Suprapubic skin (tissue), 4 donors: ENCODE measurements at regions not wholly inside any gene's neighbourhood (a gene's known extent, or its start where the extent isn't known, plus 50 kb on each side); places are given as distances from the start of the nearest gene placed in this dataset.
"Not testable (repeated sequence)": the region's sequence is repeated elsewhere in the genome, so short reads cannot be mapped to it uniquely, and the experiment has no call there.

Experiments used
- DNase-seq, 2 donors: peaks; one replicate each; pipeline ENCODE4 v3.0.0-alpha.2; 2019; ENCODE audit warnings: low spot score in 2 of 2
- H3K27ac ChIP-seq: fragments of 200-600 bp; sonication (generic); one replicate; pipeline ENCODE4 v1.5.1; 2019
- H3K27me3 ChIP-seq: fragments of 200-600 bp; sonication (generic); one replicate; pipeline ENCODE4 v1.5.1; 2019
- H3K36me3 ChIP-seq: fragments of 200-600 bp; sonication (generic); one replicate; pipeline ENCODE4 v1.5.1; 2019
- H3K4me1 ChIP-seq: fragments of 200-600 bp; sonication (generic); one replicate; pipeline ENCODE4 v1.5.1; 2019
- H3K4me3 ChIP-seq: fragments of 200-600 bp; sonication (generic); one replicate; pipeline ENCODE4 v1.5.1; 2019; ENCODE audit warnings: mild to moderate bottlenecking
- H3K9me3 ChIP-seq: fragments of 200-600 bp; sonication (generic); one replicate; pipeline ENCODE4 v1.5.1; 2019
- EP300 ChIP-seq: sonication (generic); formaldehyde crosslinking; IDR thresholded peaks from one replicate; pipeline ENCODE4 v1.6.1; 2017; ENCODE audit warnings: antibody characterized with exemption
- POLR2A ChIP-seq, 2 donors: fragments of 450-650 bp; IDR thresholded peaks; one replicate each; pipeline ENCODE4 v1.6.1; 2017; ENCODE audit warnings: antibody characterized with exemption in 2 of 2, mild to moderate bottlenecking in 2 of 2, moderate library complexity in 2 of 2
- POLR2AphosphoS5 ChIP-seq, 3 donors: sonication (generic); formaldehyde crosslinking; IDR thresholded peaks; one replicate each; pipeline ENCODE4 v1.6.1; 2017; ENCODE audit warnings: antibody characterized with exemption in 3 of 3
- WGBS: methylation state at CpG from one replicate; pipeline ENCODE4 v1.1.5; 2018; 5-methylcytosine and 5-hydroxymethylcytosine counted together
- TF ChIP-seq, protein P1 (sequence below), 2 donors: fragments of 200-600 bp in 1 of 2; fragments of 450-650 bp in 1 of 2; sonication (generic) in 1 of 2; IDR thresholded peaks; one replicate each; pipeline ENCODE4 v1.5.1; 2016 to 2019; ENCODE audit warnings: antibody characterized with exemption in 2 of 2, mild to moderate bottlenecking in 1 of 2, moderate library complexity in 1 of 2

GRCh38 chr6:68194846-68195478 lies 440.1 kb upstream of the ADGRB3 start:
- Histone ChIP-seq H3K27ac (no peak overlapping the region), H3K27me3 (no peaks in the 10 kb centered on the region), H3K4me3 (no peak overlapping the region), H3K9me3 (no peaks in the 10 kb centered on the region), H3K36me3 (no peaks in the 10 kb centered on the region), H3K4me1 (no peaks in the 10 kb centered on the region)
- TF ChIP-seq POLR2A (IDR thresholded peaks at IDR 0.05) (no peak), EP300 (no peak), POLR2AphosphoS5 (IDR thresholded peaks at IDR 0.05) (no peak)
- TF ChIP-seq, protein P1, sequence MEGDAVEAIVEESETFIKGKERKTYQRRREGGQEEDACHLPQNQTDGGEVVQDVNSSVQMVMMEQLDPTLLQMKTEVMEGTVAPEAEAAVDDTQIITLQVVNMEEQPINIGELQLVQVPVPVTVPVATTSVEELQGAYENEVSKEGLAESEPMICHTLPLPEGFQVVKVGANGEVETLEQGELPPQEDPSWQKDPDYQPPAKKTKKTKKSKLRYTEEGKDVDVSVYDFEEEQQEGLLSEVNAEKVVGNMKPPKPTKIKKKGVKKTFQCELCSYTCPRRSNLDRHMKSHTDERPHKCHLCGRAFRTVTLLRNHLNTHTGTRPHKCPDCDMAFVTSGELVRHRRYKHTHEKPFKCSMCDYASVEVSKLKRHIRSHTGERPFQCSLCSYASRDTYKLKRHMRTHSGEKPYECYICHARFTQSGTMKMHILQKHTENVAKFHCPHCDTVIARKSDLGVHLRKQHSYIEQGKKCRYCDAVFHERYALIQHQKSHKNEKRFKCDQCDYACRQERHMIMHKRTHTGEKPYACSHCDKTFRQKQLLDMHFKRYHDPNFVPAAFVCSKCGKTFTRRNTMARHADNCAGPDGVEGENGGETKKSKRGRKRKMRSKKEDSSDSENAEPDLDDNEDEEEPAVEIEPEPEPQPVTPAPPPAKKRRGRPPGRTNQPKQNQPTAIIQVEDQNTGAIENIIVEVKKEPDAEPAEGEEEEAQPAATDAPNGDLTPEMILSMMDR (IDR thresholded peaks at IDR 0.05) = no peak
- no peak for DNase-seq
- WGBS = 90% methylated on average over 6 of the region's 7 CpGs

DNA sequence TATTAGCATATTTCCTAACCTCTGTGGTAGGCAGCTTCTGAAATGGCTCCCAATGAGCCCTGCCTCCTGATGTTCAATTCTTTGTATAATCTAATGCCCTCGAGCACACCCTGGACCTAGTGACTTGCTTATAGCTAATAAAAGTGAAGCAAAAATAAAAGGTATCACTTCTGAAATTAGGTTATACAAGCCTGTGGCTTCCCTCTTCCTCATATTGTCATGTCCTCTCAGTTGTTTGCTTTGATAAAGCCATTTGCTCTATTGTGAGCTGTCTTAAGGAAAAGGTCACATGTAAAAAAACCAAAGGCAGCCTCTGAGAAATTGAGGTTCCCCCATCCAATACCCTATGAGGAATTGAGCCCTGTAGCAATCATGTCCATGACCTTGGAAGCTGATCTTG lies 442.1 kb upstream of the ADGRB3 start:
- no peak for DNase-seq
- Histone ChIP-seq H3K9me3 (no peaks in the 10 kb centered on the region), H3K27ac (no peak overlapping the region), H3K4me3 (no peak overlapping the region), H3K4me1 (no peaks in the 10 kb centered on the region), H3K27me3 (no peaks in the 10 kb centered on the region), H3K36me3 (no peaks in the 10 kb centered on the region)
- TF ChIP-seq EP300 (no peak), POLR2A (IDR thresholded peaks at IDR 0.05) (no peak), POLR2AphosphoS5 (IDR thresholded peaks at IDR 0.05) (no peak)
- TF ChIP-seq, protein P1 (IDR thresholded peaks at IDR 0.05) = no peak
- WGBS = 75% methylated on average over 1 of the region's 1 CpG

DNA sequence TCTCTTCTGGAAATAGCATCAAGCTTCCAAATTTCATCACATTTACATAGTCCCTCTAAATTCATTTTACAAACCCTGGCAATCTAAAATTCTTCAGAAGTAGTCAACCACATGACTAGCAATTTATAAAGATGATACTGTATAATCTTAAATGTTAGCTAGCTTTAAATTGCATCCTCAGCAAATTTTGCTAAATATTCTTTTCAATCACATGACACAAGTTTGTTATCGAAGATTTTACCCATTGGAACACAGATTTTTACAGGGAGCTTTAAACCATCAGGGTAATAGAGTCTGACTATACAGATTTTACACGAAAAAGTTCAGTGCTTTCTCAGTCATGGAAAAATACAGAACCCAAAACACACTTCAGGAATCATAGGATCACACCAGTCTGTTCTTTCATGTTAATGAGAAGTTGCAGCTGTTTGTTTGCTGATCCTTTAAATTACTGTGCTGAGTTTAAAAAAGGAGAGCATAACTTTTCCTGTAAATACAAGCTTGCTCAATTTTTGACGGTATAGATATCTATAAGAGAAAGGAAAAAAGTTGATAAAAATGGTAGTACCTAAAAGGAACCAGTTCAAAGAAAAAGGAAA lies 445.8 kb upstream of the ADGRB3 start:
- 70% methylated on average over 3 of the region's 3 CpGs for WGBS

DNA sequence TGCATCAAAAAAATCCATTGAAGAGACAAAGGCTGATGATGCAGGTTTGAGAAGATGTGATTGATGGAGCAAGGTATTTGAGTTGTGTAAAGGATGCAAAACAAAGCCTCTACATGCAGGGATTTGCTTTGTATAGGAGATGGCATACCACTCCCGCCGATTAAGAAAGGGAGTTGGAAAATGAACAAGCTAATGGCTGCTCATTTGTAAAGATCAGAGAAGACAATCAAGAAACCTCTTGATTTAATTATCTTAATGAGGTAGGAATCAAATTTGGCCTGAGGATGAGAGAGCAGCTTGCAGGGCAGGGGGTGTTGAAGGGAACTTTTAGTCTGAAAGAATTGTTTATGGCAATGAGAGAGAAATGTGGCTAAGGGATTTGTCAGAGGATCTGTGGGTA lies 448.2 kb upstream of the ADGRB3 start:
- WGBS = 85% methylated on average over 2 of the region's 2 CpGs
- TF ChIP-seq EP300 = no peak
- TF ChIP-seq, protein P1 (IDR thresholded peaks at IDR 0.05) = no peak
- no peak for TF ChIP-seq POLR2A (IDR thresholded peaks at IDR 0.05)
- H3K36me3 ChIP-seq = no peaks in the 10 kb centered on the region
- H3K27me3 ChIP-seq = no peaks in the 10 kb centered on the region
- H3K9me3 ChIP-seq = no peaks in the 10 kb centered on the region
- no peak for DNase-seq
- no peak overlapping the region for H3K27ac ChIP-seq
- no peaks in the 10 kb centered on the region for H3K4me1 ChIP-seq
- H3K4me3 ChIP-seq = no peak overlapping the region

More for the DNA sequence above, 445.8 kb upstream of the ADGRB3 start:
- H3K9me3 ChIP-seq = no peaks in the 10 kb centered on the region
- no peak overlapping the region for H3K4me3 ChIP-seq
- H3K36me3 ChIP-seq = no peaks in the 10 kb centered on the region
- H3K27me3 ChIP-seq = no peaks in the 10 kb centered on the region
- DNase-seq = no peak
- TF ChIP-seq EP300 = no peak
- no peak overlapping the region for H3K27ac ChIP-seq
- no peaks in the 10 kb centered on the region for H3K4me1 ChIP-seq

DNA sequence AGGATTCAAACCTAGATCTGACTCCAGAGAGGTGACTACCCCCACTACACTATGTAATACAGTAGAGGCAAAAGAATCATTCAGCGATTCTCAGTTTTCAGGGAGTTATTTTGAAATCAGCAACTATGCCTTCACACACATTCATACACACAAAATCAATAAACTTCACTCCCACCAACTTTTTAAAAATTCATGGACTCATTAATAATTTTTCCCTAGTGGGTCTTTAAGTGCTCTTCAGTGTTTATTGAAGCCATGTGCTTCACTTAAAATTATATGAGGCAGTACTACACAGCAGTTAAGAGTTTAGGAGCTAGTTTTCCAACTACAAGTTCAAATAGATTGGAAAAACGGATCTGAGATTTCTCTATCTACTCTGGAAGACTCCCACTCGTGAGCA lies 452.7 kb upstream of the ADGRB3 start:
- H3K36me3 ChIP-seq = no peaks in the 10 kb centered on the region
- DNase-seq = no peak
- 51% methylated on average over 3 of the region's 3 CpGs for WGBS
- no peak overlapping the region for H3K27ac ChIP-seq
- H3K4me3 ChIP-seq = no peak overlapping the region
- no peaks in the 10 kb centered on the region for H3K27me3 ChIP-seq
- no peaks in the 10 kb centered on the region for H3K4me1 ChIP-seq
- TF ChIP-seq EP300 (no peak), POLR2A (IDR thresholded peaks at IDR 0.05) (no peak), POLR2AphosphoS5 (IDR thresholded peaks at IDR 0.05) (no peak)
- TF ChIP-seq, protein P1 (IDR thresholded peaks at IDR 0.05) = no peak
- no peaks in the 10 kb centered on the region for H3K9me3 ChIP-seq

DNA sequence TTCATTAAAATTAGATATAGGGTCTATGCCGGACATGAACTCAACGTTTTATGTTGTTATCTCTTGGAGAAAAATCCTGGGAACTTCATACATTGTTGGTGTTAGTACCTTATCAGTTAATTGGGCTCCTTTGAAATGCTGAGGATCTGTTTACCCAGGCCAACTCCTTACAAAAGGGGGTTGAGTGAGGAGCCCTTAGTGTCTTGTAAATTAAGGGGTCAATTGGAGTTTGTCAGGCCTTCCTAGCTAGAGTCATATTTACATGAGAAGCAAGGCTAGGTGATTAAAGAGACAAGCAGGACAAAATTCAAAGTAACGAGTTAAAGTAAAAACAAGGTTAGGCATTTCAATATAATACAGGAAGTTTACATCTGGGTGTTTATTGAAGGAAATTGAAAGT lies 454.1 kb upstream of the ADGRB3 start:
- H3K27me3 ChIP-seq, H3K4me1 ChIP-seq, H3K27ac ChIP-seq, H3K36me3 ChIP-seq, H3K4me3 ChIP-seq, DNase-seq, H3K9me3 ChIP-seq: not testable (repeated sequence)
- WGBS = 69% methylated on average over 3 of the region's 3 CpGs
